Stimulated activated CD8-positive, alpha-beta memory T cell treated with anti-CD3 and anti-CD28 coated beads, Interleukin-15, amount 100 ng/mL, for 24 hours (primary cell): ENCODE measurements at regions not wholly inside any gene's neighbourhood (a gene's known extent, or its start where the extent isn't known, plus 50 kb on each side); places are given as distances from the start of the nearest gene placed in this dataset.

Experiments
- DNase-seq: peaks from one replicate; pipeline ENCODE4 v3.0.0-alpha.2; 2020; ENCODE audit warnings: low read depth

- DNase-seq = no peak
Measured at GRCh38 chr3:159899166-159899565, 89.5 kb upstream of the IL12A start.

GRCh38 chr3:159902546-159903314, 85.9 kb upstream of the IL12A start:
- no peak for DNase-seq

GRCh38 chr3:159904455-159904854, 84.2 kb upstream of the IL12A start:
- no peak for DNase-seq

GRCh38 chr3:159904911-159905310, 83.7 kb upstream of the IL12A start:
- DNase-seq = no peak

- DNase-seq = no peak
Measured at GRCh38 chr3:159907828-159908227, 80.8 kb upstream of the IL12A start.

GRCh38 chr3:159910991-159911663, 77.5 kb upstream of the IL12A start:
- no peak for DNase-seq

- DNase-seq = no peak
Measured at GRCh38 chr3:159911664-159912037, 77.0 kb upstream of the IL12A start.

GRCh38 chr3:159913712-159914414, 74.8 kb upstream of the IL12A start:
- no peak for DNase-seq

GRCh38 chr3:159914426-159914825, 74.2 kb upstream of the IL12A start:
- no peak for DNase-seq

GRCh38 chr3:159916052-159916451, 72.6 kb upstream of the IL12A start:
- no peak for DNase-seq

- no peak for DNase-seq
Measured at GRCh38 chr3:159917141-159917540, 71.5 kb upstream of the IL12A start.

- no peak for DNase-seq
Measured at GRCh38 chr3:159919873-159920272, 68.8 kb upstream of the IL12A start.

- DNase-seq = no peak
Measured at GRCh38 chr3:159922193-159922840, 66.3 kb upstream of the IL12A start.

GRCh38 chr3:159922861-159923312, 65.7 kb upstream of the IL12A start:
- DNase-seq = no peak

GRCh38 chr3:159923336-159923735, 65.3 kb upstream of the IL12A start:
- no peak for DNase-seq

GRCh38 chr3:159923956-159924355, 64.7 kb upstream of the IL12A start:
- no peak for DNase-seq

- DNase-seq = no peak
Measured at GRCh38 chr3:159924411-159924810, 64.2 kb upstream of the IL12A start.

GRCh38 chr3:159925248-159925647, 63.4 kb upstream of the IL12A start:
- no peak for DNase-seq

GRCh38 chr3:159926573-159926972, 62.1 kb upstream of the IL12A start:
- no peak for DNase-seq

- DNase-seq = no peak
Measured at GRCh38 chr3:159928071-159928491, 60.6 kb upstream of the IL12A start.

GRCh38 chr3:159928666-159929065, 60.0 kb upstream of the IL12A start:
- no peak for DNase-seq
